ENCODE measurements at regions not wholly inside any gene's neighbourhood (a gene's known extent, or its start where the extent isn't known, plus 50 kb on each side); places are given as distances from the start of the nearest gene placed in this dataset.

DNA sequence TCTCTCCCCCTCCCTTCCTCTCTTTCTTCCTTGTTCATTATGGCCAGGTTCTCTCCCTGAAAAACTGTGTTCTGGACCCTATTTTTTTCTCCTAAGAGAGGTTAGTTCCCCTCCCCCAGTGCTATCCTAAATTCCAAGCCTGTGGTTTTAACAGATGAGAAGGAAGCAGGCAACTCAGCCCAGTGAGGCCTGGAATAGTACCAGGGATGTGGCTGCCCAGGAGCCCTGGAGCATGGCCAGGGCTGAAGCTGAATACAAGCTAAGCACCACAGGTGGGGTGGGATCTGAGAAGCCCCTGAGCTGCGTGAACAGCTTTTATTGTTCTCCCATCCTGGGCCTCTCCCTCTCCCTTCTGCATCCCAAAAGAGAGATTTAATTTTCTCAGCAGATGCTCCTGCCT is 1581.3 kb upstream of the TMEM132C start:
- Histone ChIP-seq H3K27ac (no peak overlapping the region), H3K27me3 (replicated peaks) (no peaks in the 10 kb centered on the region), H3K36me3 (replicated peaks) (no peaks in the 10 kb centered on the region), H3K4me3 (ENCODE audit: low read depth, low read length) (no peak overlapping the region)
- in situ Hi-C loops (cut with HindIII; ENCODE audit: low pct_ligation_motif_present, low sequenced_read_pairs), result no loop called here
- TF ChIP-seq, protein P1, sequence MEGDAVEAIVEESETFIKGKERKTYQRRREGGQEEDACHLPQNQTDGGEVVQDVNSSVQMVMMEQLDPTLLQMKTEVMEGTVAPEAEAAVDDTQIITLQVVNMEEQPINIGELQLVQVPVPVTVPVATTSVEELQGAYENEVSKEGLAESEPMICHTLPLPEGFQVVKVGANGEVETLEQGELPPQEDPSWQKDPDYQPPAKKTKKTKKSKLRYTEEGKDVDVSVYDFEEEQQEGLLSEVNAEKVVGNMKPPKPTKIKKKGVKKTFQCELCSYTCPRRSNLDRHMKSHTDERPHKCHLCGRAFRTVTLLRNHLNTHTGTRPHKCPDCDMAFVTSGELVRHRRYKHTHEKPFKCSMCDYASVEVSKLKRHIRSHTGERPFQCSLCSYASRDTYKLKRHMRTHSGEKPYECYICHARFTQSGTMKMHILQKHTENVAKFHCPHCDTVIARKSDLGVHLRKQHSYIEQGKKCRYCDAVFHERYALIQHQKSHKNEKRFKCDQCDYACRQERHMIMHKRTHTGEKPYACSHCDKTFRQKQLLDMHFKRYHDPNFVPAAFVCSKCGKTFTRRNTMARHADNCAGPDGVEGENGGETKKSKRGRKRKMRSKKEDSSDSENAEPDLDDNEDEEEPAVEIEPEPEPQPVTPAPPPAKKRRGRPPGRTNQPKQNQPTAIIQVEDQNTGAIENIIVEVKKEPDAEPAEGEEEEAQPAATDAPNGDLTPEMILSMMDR (IDR thresholded peaks at IDR 0.05; ENCODE audit: low read depth, low read length, missing control alignments), result no peak
- DNase-seq, result no peak

DNA sequence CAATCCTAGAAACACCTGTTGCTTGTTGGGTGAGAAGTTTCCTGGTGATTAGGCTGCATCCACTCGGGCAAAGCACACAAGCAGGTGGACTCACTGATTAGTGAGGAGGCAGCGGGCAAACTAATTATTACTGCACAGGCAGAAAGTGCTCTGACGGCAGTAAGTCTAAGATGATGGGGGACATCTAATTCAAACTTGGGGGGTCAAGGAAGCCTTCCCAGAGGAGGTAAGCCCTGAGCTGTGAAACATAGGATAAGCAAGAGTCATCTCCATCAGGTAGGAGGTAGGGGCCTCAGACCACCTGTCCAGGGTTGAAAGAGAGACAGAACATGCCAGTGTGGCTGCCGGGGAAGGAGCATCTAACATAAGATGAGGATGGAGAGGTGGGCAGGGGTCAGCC is 1578.4 kb upstream of the TMEM132C start:
- TF ChIP-seq, protein P1 (IDR thresholded peaks at IDR 0.05; ENCODE audit: low read depth, low read length, missing control alignments), result no peak
- Histone ChIP-seq H3K27me3 (replicated peaks) (no peaks in the 10 kb centered on the region), H3K4me3 (ENCODE audit: low read depth, low read length) (no peak overlapping the region), H3K27ac (no peak overlapping the region), H3K36me3 (replicated peaks) (no peaks in the 10 kb centered on the region)
- in situ Hi-C loops (cut with HindIII; ENCODE audit: low pct_ligation_motif_present, low sequenced_read_pairs), result no loop called here
- no peak for DNase-seq

DNA sequence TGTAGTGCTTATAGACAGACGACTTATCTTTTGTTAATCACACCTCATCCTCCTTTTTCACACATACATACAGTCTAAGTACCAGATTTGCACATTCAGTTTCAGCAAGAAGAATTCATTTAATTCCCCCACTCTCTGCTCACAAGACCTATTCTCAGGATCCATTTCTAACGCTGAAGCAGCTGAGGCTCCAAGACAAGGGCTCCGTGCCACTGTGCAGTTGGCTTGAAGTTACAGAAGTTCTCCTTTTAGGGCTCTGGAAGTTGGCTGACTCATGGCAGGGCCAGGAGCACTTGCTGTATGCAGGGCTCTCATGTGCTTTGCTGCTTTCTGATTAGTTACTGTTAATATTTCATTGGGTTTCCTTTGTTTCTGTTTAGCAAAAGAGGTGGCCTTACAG is 1566.9 kb upstream of the TMEM132C start:
- DNase-seq, result no peak
- in situ Hi-C loops (cut with HindIII; ENCODE audit: low pct_ligation_motif_present, low sequenced_read_pairs), result no loop called here

DNA sequence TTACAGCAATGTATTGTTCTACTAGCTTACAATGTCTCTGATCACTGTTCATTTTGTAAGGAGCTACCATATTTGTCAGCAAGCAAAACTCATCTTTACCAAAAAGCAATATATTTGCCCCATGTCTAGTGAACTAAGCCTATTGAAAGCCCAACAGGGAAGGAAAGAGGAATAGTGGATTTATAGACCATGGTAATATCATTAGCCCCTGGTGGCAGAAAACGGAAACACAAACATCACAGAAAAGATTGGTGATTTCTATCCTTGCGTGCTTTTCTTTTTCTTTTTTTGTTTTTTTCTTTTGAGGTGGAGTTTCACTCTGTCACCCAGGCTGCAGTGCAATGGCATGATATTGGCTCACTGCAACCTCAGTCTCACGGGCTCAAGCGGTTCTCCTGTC is 1562.4 kb upstream of the TMEM132C start:
- H3K36me3 ChIP-seq (replicated peaks), result no peaks in the 10 kb centered on the region
- TF ChIP-seq, protein P1 (IDR thresholded peaks at IDR 0.05; ENCODE audit: low read depth, low read length, missing control alignments), result no peak
- no peak for DNase-seq
- no peak overlapping the region for H3K27ac ChIP-seq
- no peaks in the 10 kb centered on the region for H3K27me3 ChIP-seq (replicated peaks)
- in situ Hi-C loops (cut with HindIII; ENCODE audit: low pct_ligation_motif_present, low sequenced_read_pairs), result no loop called here
- H3K4me3 ChIP-seq (ENCODE audit: low read depth, low read length), result no peak overlapping the region

More for the DNA sequence above, 1566.9 kb upstream of the TMEM132C start:
- TF ChIP-seq, protein P1 (IDR thresholded peaks at IDR 0.05; ENCODE audit: low read depth, low read length, missing control alignments), result no peak
- no peaks in the 10 kb centered on the region for H3K27me3 ChIP-seq (replicated peaks)
- no peaks in the 10 kb centered on the region for H3K36me3 ChIP-seq (replicated peaks)
- H3K4me3 ChIP-seq (ENCODE audit: low read depth, low read length), result no peak overlapping the region
- no peak overlapping the region for H3K27ac ChIP-seq

DNA sequence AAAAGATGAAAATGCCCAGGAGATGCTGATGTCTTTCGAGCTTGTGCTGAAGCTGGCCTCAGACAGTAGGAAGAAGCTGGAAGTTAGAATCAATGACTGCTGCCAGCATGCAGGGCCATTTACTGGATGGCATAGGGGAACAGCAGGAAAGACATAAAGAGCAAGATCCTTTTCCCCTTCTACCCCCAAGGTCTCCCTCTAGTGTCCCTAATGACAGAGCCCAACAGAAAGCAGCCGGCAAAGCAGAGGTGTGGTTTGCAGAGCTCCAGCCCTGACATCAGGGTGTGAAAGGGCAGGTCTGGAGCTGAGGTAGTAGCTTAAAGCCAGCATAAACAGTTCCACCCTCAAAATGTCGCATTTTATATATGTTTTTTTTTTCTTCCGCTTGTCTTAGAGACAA is 1560.7 kb upstream of the TMEM132C start:
- Histone ChIP-seq H3K36me3 (replicated peaks) (no peaks in the 10 kb centered on the region), H3K27me3 (replicated peaks) (no peaks in the 10 kb centered on the region), H3K27ac (no peak overlapping the region), H3K4me3 (ENCODE audit: low read depth, low read length) (no peak overlapping the region)
- TF ChIP-seq, protein P1 (IDR thresholded peaks at IDR 0.05; ENCODE audit: low read depth, low read length, missing control alignments), result no peak
- DNase-seq, result no peak
- in situ Hi-C loops (cut with HindIII; ENCODE audit: low pct_ligation_motif_present, low sequenced_read_pairs), result no loop called here

DNA sequence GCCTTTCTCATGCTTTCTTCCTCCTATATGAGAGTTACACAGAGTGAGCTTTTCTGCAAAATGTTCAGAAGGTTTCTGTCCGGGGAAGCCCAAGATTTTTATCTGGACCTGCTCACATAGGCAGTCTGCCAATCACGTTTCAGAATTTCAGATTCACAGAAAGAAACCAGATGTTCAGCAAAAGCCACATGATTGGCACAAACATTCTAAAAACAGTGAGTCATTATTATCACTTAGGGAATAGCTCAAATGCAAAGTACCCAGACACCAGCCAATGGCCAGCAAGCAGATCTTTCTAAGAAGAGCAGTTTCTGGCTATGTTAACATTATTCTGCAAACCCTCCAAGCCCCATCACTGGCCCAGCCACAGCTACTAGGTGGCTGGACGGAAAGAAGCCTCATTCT is 1558.5 kb upstream of the TMEM132C start:
- no peak overlapping the region for H3K27ac ChIP-seq
- no peaks in the 10 kb centered on the region for H3K27me3 ChIP-seq (replicated peaks)
- in situ Hi-C loops (cut with HindIII; ENCODE audit: low pct_ligation_motif_present, low sequenced_read_pairs), result no loop called here
- TF ChIP-seq, protein P1 (IDR thresholded peaks at IDR 0.05; ENCODE audit: low read depth, low read length, missing control alignments), result no peak
- no peak for DNase-seq
- no peaks in the 10 kb centered on the region for H3K36me3 ChIP-seq (replicated peaks)
- H3K4me3 ChIP-seq (ENCODE audit: low read depth, low read length), result no peak overlapping the region
